Renal pelvis (tissue), 1 donor: ENCODE measurements at regions not wholly inside any gene's neighbourhood (a gene's known extent, or its start where the extent isn't known, plus 50 kb on each side); places are given as distances from the start of the nearest gene placed in this dataset.

Experiments
- DNase-seq: peaks from one replicate; pipeline ENCODE4 v3.0.0-alpha.2; 2013

- no peak for DNase-seq
These were observed 349.8 kb downstream of the DHX35 start for GRCh38 chr20:39311851-39312506.

GRCh38 chr20:39310363-39310995, 348.3 kb downstream of the DHX35 start:
- DNase-seq, result no peak

- no peak for DNase-seq
These were observed 347.3 kb downstream of the DHX35 start for GRCh38 chr20:39309458-39309857.

GRCh38 chr20:39302312-39302711, 340.2 kb downstream of the DHX35 start:
- no peak for DNase-seq

GRCh38 chr20:39299783-39300182, 337.6 kb downstream of the DHX35 start:
- no peak for DNase-seq

- DNase-seq, result no peak
These were observed 336.7 kb downstream of the DHX35 start for GRCh38 chr20:39298571-39299506.

- no peak for DNase-seq
These were observed 336.0 kb downstream of the DHX35 start for GRCh38 chr20:39298121-39298520.

- no peak for DNase-seq
These were observed 333.2 kb downstream of the DHX35 start for GRCh38 chr20:39295301-39295700.

DNA sequence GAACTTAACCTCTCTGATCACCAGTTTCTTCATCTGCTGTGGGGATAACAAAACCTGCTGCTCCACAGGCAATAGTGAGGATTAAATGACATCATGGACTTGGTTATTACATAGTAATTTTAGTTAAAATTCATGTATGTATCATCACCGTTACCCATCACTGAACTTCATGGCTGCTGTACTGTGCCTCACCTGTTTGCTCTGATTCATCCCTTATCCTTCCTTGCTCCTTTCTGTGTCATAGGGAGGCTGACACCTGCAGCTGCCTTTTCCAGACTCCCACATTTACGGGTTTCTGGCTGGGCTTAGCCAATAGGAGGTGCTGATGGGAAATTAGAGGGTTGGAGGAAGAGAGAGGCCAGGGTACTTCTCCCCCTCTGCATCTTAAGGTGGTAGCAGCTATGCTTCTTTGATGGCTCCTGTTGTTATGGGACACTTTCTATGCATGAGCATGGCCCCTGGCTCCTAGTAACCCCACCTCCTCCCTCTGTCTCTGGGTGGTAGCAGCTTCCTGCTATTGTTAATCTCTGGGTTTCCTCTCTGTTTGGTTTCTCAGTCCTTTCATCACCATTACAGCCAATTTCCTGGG, 332.1 kb downstream of the DHX35 start:
- DNase-seq, result no peak

- no peak for DNase-seq
These were observed 330.1 kb downstream of the DHX35 start for GRCh38 chr20:39292193-39292736.

DNA sequence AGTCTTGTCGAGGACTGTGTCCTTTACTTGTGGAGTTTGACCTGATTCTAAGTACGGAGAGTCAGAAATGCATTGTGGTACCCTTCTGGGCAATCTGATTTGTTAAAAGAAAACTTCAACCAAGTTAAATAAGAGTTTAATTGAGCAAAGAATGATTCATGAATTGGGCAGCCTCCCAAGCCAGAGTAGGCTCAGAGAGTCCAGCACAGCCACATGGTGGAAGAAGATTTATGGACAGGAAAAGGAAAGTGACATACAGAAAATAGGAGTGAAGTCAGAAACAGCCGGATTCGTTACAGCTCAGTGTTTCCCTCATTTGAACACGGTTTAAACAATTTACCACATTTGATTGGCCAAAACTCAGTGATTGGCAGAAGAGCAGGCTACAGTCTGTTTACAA, 329.2 kb downstream of the DHX35 start:
- no peak for DNase-seq

DNA sequence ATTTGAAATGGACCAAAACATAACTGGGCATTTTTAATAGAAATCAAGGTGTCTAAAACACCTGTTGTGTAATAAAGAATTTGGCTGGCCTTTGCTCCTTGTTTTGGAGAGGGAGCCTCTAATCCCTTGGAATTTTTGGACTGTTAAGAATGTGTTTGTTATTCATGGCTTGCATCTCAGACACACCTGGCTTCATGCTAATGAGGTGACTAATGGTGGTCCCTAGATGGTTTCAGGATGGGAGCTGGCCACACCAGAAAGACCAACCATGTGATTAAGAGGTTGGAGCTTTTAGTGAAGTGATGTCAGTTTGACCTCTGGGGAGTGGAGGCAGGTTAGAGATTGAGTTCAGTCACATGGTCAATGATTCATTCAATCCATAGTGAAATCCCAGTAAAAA, 328.4 kb downstream of the DHX35 start:
- no peak for DNase-seq

- no peak for DNase-seq
These were observed 327.7 kb downstream of the DHX35 start for GRCh38 chr20:39289831-39290230.

DNA sequence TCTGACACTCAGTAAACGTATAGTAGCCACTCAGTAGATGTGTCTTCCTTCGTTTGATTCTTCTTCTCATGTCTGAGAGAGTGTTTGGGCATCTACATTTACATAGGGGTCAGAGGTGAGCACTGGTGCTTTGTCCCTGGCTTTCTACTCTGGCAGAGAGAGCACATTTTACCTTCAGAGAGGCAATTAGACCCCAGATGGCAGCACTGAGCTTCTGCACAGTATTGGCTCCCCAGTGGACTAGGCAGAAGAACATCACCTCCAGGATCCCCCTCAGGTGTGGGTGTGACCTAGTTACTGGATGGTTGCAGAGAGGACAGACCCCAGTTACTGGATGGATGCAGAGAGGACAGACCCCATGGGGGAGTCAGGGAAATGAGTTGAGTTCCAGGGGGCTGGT, 327.2 kb downstream of the DHX35 start:
- DNase-seq, result no peak

DNA sequence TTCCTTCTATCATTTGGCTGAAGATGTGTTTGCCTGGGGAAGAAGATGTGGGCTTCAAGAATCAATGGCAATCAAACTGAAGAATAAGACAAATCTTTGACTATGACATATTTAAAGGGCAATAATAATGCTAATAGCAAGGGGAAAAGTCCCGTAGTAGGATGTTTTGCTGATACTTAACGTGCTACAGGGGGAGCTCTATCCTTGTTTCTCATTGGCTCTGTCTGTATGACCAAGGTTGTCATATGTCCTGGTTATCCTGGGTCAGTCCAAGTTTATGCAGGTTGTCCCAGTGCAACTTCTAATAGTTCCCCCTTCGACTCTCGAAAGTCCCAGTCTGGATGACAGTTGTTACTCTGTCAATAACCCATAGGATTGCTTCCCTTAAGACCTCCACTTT, 321.3 kb downstream of the DHX35 start:
- DNase-seq, result no peak

DNA sequence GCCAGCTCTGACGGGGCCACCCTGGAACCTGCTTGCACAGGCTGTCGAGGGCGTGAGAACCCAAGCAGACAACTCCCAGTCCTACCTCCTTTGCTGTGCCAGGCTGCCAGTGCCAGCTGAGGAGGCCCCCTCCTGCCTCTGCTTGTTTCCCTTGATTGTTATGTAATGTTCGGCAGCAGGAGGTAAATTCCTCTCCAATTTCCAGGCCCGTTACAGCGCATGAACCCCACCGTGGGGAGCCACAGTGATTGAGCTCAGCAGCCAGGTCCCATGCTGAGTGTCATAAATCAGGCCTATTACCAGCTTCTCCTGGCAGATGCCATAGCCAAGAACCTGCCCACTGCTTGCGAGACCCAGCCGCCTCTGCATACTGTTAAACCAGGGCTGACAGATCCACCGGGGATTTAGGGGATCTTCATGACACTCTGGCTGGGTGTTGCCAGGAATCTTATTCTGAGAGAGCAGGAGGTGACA, 320.5 kb downstream of the DHX35 start:
- DNase-seq, result no peak

GRCh38 chr20:39280875-39281274, 318.7 kb downstream of the DHX35 start:
- DNase-seq, result no peak

GRCh38 chr20:39278230-39278788, 316.2 kb downstream of the DHX35 start:
- DNase-seq, result no peak

DNA sequence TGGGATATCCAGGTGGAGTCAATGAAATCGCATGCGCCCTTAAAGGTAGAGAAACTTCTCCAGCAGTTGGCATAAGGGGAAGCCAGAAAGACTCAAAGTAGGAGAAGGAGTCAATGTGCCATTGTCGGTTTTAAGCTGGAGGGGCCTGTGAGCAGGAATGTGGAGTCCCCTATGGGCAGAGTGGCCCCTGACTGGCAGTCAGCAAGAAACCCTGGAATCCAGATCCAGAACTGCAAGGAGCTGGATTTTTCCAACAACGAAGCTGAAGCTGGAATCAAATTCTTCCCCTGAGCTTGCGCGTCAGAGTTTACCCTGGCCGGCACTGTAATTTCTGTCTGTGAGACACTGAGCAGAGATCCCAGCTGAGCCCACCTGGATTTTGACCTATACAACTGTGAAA, 315.0 kb downstream of the DHX35 start:
- DNase-seq, result no peak

DNA sequence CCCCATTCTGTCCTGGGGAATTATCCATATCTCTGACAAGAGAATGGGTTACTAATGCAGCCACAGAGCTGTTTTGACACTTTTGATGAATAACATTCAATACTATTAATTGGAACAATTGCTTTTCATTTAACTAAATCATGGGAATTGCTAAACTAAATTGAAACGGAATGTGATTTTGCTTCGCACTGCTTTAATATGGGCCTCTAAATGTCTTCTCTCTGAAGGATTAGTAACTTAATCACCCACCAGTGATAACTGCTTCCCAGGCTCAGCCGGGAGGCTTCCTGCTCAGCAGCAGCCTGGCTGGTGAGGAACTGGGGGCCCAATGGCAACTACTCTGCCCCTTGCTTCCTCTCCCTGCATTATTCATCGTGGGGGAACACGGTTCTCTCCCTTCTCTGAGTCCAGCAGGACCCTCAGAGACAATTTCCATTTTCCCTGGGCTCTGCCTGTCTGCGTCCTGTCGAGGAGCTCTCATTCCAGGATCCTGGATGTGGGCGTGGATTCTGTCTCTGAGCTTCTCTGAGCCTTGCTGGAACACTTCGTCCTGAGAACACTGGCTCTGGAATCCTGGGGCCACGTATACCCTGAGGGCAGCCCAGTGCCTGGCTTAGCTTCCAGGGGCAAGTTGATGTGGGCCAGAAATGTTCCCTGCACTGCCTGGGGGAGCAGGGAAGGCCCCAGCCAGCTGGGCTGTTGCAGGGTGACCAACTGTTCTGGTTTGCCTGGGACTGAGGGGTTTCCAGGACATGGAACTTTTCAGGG, 308.9 kb downstream of the DHX35 start:
- no peak for DNase-seq
